Smooth muscle cell (in vitro differentiated cells): ENCODE measurements at regions not wholly inside any gene's neighbourhood (a gene's known extent, or its start where the extent isn't known, plus 50 kb on each side); places are given as distances from the start of the nearest gene placed in this dataset.

ENCODE experiments used
- DNase-seq: peaks from one replicate; lab custom pipeline; 2025; ENCODE audit not compliant: unreplicated experiment; lab: John Stamatoyannopoulos, UW
- H2AFZ ChIP-seq: fragments of 200-600 bp; sonication (generic); 2 replicates; pipeline ENCODE4 v1.6.0; 2016; ENCODE audit warnings: antibody characterized with exemption, low read depth, mild to moderate bottlenecking
- H3F3A ChIP-seq: fragments of 200-600 bp; sonication (generic); 2 replicates; pipeline ENCODE4 v1.6.0; 2017; ENCODE audit warnings: antibody characterized with exemption, low read depth
- H3K27ac ChIP-seq: fragments of 200-600 bp; sonication (generic); 2 replicates; pipeline ENCODE4 v1.5.1; 2016; ENCODE audit warnings: low read depth, mild to moderate bottlenecking
- H3K27me3 ChIP-seq: fragments of 200-600 bp; sonication (generic); 2 replicates; pipeline ENCODE4 v1.6.1; 2016; ENCODE audit warnings: low read depth, mild to moderate bottlenecking
- H3K36me3 ChIP-seq: fragments of 200-600 bp; sonication (generic); 2 replicates; pipeline ENCODE4 v1.5.1; 2016; ENCODE audit warnings: low read depth
- H3K4me1 ChIP-seq: fragments of 200-600 bp; sonication (generic); 2 replicates; pipeline ENCODE4 v1.5.1; 2016; ENCODE audit warnings: low read depth
- H3K4me2 ChIP-seq: fragments of 200-600 bp; sonication (generic); 2 replicates; pipeline ENCODE4 v1.6.0; 2016; ENCODE audit warnings: mild to moderate bottlenecking
- H3K4me3 ChIP-seq: fragments of 200-600 bp; sonication (generic); 2 replicates; pipeline ENCODE4 v1.5.1; 2016; ENCODE audit warnings: mild to moderate bottlenecking
- H3K79me2 ChIP-seq: fragments of 200-600 bp; sonication (generic); 2 replicates; pipeline ENCODE4 v1.6.0; 2016; ENCODE audit warnings: low read depth, mild to moderate bottlenecking
- H3K9ac ChIP-seq: fragments of 200-600 bp; sonication (generic); 2 replicates; pipeline ENCODE4 v1.6.0; 2016; ENCODE audit warnings: low read depth
- H3K9me3 ChIP-seq: fragments of 200-600 bp; sonication (generic); replicated peaks from 2 replicates; pipeline ENCODE4 v1.5.1; 2016; ENCODE audit warnings: low read depth
- H4K20me1 ChIP-seq: fragments of 200-600 bp; sonication (generic); 2 replicates; pipeline ENCODE4 v1.6.0; 2016; ENCODE audit warnings: low read depth
- CTCF ChIP-seq: fragments of 200-600 bp; sonication (generic); IDR thresholded peaks from 2 replicates; pipeline ENCODE4 v1.5.1; 2017; ENCODE audit warnings: borderline replicate concordance, mild to moderate bottlenecking, antibody characterized with exemption; ENCODE audit not compliant: insufficient read depth, poor library complexity, severe bottlenecking
- WGBS: methylation state at CpG from one replicate; pipeline ENCODE4 v1.1.7; 2016; ENCODE audit warnings: low lambda C conversion rate; 5-methylcytosine and 5-hydroxymethylcytosine counted together

GRCh38 chr4:25539241-25539640 lies 116.4 kb upstream of the SLC34A2 start:
- 88% methylated on average over 3 of the region's 3 CpGs for WGBS
- no peak for DNase-seq
- H2AFZ ChIP-seq = no peak overlapping the region
- H3K4me2 ChIP-seq = no peak overlapping the region
- H3K9me3 ChIP-seq = no peaks in the 10 kb centered on the region
- no peaks in the 10 kb centered on the region for H4K20me1 ChIP-seq
- no peak overlapping the region for H3K4me3 ChIP-seq
- H3K36me3 ChIP-seq = no peaks in the 10 kb centered on the region
- peaks cover 6% of the 10 kb centered on the region for H3K27me3 ChIP-seq
- H3F3A ChIP-seq = no peaks in the 10 kb centered on the region
- no peak overlapping the region for H3K27ac ChIP-seq
- peaks cover 4% of the 10 kb centered on the region for H3K4me1 ChIP-seq
- no peak for TF ChIP-seq CTCF
- no peaks in the 10 kb centered on the region for H3K79me2 ChIP-seq
- H3K9ac ChIP-seq = no peak overlapping the region

- no peak for TF ChIP-seq CTCF
Observed at GRCh38 chr4:25540734-25541133, 114.9 kb upstream of the SLC34A2 start.

GRCh38 chr4:25547343-25547742 lies 108.3 kb upstream of the SLC34A2 start:
- DNase-seq = no peak
- Histone ChIP-seq H3K9me3 (no peaks in the 10 kb centered on the region), H4K20me1 (no peaks in the 10 kb centered on the region), H3K4me3 (no peak overlapping the region), H3K27me3 (no peaks in the 10 kb centered on the region), H2AFZ (no peak overlapping the region), H3K79me2 (no peaks in the 10 kb centered on the region), H3K36me3 (no peaks in the 10 kb centered on the region), H3F3A (no peaks in the 10 kb centered on the region), H3K27ac (no peak overlapping the region), H3K9ac (no peak overlapping the region), H3K4me2 (no peak overlapping the region), H3K4me1 (no peaks in the 10 kb centered on the region)
- no peak for TF ChIP-seq CTCF
- 92% methylated on average over 5 of the region's 5 CpGs for WGBS

More at GRCh38 chr4:25540734-25541133, 114.9 kb upstream of the SLC34A2 start:
- H3K27ac ChIP-seq = no peak overlapping the region
- no peaks in the 10 kb centered on the region for H3F3A ChIP-seq
- H2AFZ ChIP-seq = no peak overlapping the region
- no peak for DNase-seq
- no peaks in the 10 kb centered on the region for H3K9me3 ChIP-seq
- no peaks in the 10 kb centered on the region for H3K36me3 ChIP-seq
- no peaks in the 10 kb centered on the region for H4K20me1 ChIP-seq
- H3K4me2 ChIP-seq = no peak overlapping the region
- no peaks in the 10 kb centered on the region for H3K79me2 ChIP-seq
- 90% methylated on average over 2 of the region's 2 CpGs for WGBS
- H3K4me3 ChIP-seq = no peak overlapping the region
- H3K27me3 ChIP-seq = peaks cover 6% of the 10 kb centered on the region
- H3K9ac ChIP-seq = no peak overlapping the region
- no peaks in the 10 kb centered on the region for H3K4me1 ChIP-seq

GRCh38 chr4:25549413-25549812 lies 106.2 kb upstream of the SLC34A2 start:
- Histone ChIP-seq H3K27me3 (no peaks in the 10 kb centered on the region), H3K4me1 (no peaks in the 10 kb centered on the region), H3K9ac (no peak overlapping the region), H3K4me2 (no peak overlapping the region), H3K79me2 (no peaks in the 10 kb centered on the region), H2AFZ (no peak overlapping the region), H3K36me3 (no peaks in the 10 kb centered on the region), H4K20me1 (no peaks in the 10 kb centered on the region), H3K27ac (no peak overlapping the region), H3K9me3 (no peaks in the 10 kb centered on the region), H3K4me3 (no peak overlapping the region), H3F3A (no peaks in the 10 kb centered on the region)
- TF ChIP-seq CTCF = no peak
- DNase-seq = no peak
